Hepatocyte (in vitro differentiated cells): ENCODE measurements at regions not wholly inside any gene's neighbourhood (a gene's known extent, or its start where the extent isn't known, plus 50 kb on each side); places are given as distances from the start of the nearest gene placed in this dataset.

Experiments used
- CTCF ChIP-seq: fragments of 200-600 bp; sonication (generic); IDR thresholded peaks from 2 replicates; pipeline ENCODE4 v1.5.1; 2016; ENCODE audit warnings: antibody characterized with exemption, mild to moderate bottlenecking; ENCODE audit not compliant: poor library complexity
- EZH2 ChIP-seq: fragments of 200-600 bp; sonication (generic); IDR thresholded peaks from 2 replicates; pipeline ENCODE4 v1.6.1; 2016; ENCODE audit warnings: antibody characterized with exemption, mild to moderate bottlenecking, borderline replicate concordance
- EZH2phosphoT487 ChIP-seq: fragments of 200-600 bp; sonication (generic); IDR thresholded peaks from one replicate; pipeline ENCODE4 v1.6.1; 2018; ENCODE audit warnings: antibody characterized with exemption, mild to moderate bottlenecking, low read depth, moderate library complexity; ENCODE audit not compliant: unreplicated experiment, severe bottlenecking

DNA sequence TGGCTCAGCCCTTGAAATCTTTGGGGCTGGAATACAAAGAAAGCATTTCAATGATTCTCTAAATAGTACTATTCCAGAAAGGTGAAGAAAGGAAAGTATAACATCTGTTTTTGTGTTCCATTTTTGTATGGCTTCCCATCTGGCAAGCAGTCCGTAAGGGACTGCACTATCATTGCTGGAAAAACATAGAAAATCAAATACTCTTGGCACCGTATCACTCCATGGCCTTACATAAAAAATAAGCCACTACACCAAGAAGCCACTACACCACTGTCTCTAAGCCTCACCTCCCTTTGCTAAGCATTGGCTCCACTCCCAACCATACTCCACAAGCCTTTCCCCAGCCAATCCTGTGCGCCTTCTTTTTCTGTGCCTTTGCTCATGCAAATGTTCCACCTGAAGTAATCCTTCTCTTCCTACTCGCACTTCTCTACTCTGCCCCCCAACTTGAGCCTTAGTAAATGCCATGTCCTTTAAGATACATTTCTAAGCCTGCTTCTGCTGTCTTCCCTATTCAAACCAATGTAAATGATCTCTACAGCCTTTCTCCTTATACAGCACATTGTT is 454.6 kb upstream of the TUSC1 start:
- TF ChIP-seq CTCF, result no peak
- TF ChIP-seq EZH2phosphoT487, result no peak
- TF ChIP-seq EZH2, result no peak
